ENCODE measurements at regions not wholly inside any gene's neighbourhood (a gene's known extent, or its start where the extent isn't known, plus 50 kb on each side); places are given as distances from the start of the nearest gene placed in this dataset.
"Not testable (repeated sequence)": the region's sequence is repeated elsewhere in the genome, so short reads cannot be mapped to it uniquely, and the experiment has no call there.

DNA sequence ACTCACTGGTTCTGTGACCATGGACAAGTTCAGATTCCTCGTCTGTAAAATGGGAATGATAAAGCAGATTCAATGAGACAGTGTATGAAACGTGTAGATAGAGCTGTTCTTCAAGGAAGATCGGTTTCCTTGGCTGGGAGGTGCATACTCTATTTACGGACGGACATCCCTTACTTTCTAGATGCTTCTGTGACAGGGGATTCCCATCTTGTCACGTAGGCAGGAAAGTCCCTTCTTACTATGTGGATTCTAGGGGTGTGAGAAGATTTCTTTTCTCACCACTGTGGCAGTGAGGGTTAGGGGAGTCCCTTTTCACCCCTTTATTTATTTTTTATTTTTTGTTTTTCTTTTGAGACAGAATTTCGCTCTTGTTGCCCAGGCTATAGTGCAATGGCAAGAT is 180.9 kb upstream of the TBL1XR1 start:
- peak; percentile 85 for ATAC-seq (replicated peaks)
- Mint-ChIP-seq H3K27me3 (no peaks in the 10 kb centered on the region), H3K27ac (peak overlapping the region in 1 of 2 donors; percentile 45), H3K9me3 (no peaks in the 10 kb centered on the region), H3K36me3 (ENCODE audit: insufficient read depth) (no peaks in the 10 kb centered on the region), H3K4me1 (ENCODE audit: low read depth in 2 of 2) (peaks cover 0 to 4% of the 10 kb centered on the region in 2 donors), H3K4me3 (no peak overlapping the region)
- DNase-seq = no peak

DNA sequence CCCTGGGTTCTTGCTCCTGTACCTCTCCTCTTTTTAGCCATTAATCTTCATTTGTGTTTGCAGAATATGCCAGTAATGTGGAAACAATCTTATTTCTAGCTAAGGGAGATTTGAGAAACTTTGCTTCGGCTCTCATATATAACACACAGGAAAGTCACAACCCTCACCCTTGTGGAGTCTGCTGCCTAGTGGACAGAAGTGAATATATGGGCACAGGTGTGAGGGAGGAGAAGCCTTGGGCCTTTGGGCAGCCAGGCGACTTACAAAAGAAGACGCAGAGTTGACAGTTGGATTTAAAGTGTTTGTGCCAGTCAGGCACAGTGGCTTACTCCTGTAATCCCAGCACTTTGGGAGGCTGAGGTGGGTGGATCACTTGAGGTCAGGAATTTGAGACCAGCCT is 181.8 kb upstream of the TBL1XR1 start:
- DNase-seq (no peak), ATAC-seq (replicated peaks) (no peak)
- peaks cover 0 to 4% of the 10 kb centered on the region in 2 donors for H3K4me1 Mint-ChIP-seq (ENCODE audit: low read depth in 2 of 2)
- H3K9me3 Mint-ChIP-seq = no peaks in the 10 kb centered on the region
- no peak overlapping the region for H3K4me3 Mint-ChIP-seq
- peak overlapping the region in 1 of 2 donors; percentile 3 for H3K27ac Mint-ChIP-seq
- H3K36me3 Mint-ChIP-seq (ENCODE audit: insufficient read depth) = no peaks in the 10 kb centered on the region
- H3K27me3 Mint-ChIP-seq = no peaks in the 10 kb centered on the region

DNA sequence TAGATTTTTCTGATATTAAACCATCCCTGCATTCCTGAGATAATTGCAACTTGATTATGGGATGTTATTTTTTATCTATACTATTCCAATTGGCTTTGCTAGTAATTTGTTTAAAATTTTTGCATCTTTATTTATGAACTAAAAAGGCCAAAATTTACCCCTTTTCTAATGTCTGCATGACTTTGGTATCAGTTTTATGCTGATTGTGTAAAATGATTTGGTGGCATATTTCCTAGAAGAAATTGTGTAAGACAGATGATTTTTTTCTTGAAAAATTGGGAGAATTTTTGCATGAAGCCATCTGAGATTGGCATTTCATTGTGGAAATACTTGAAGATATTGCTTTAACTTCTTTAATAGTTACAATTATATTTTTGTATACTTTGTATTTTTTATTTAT is 183.8 kb upstream of the TBL1XR1 start:
- H3K27ac Mint-ChIP-seq = no peak overlapping the region
- peaks cover 6 to 8% of the 10 kb centered on the region in 2 donors for H3K4me1 Mint-ChIP-seq (ENCODE audit: low read depth in 2 of 2)
- no peak for ATAC-seq (replicated peaks)
- no peaks in the 10 kb centered on the region for H3K9me3 Mint-ChIP-seq
- H3K4me3 Mint-ChIP-seq = no peak overlapping the region
- no peak for DNase-seq
- H3K27me3 Mint-ChIP-seq = no peaks in the 10 kb centered on the region
- no peaks in the 10 kb centered on the region for H3K36me3 Mint-ChIP-seq (ENCODE audit: insufficient read depth)

DNA sequence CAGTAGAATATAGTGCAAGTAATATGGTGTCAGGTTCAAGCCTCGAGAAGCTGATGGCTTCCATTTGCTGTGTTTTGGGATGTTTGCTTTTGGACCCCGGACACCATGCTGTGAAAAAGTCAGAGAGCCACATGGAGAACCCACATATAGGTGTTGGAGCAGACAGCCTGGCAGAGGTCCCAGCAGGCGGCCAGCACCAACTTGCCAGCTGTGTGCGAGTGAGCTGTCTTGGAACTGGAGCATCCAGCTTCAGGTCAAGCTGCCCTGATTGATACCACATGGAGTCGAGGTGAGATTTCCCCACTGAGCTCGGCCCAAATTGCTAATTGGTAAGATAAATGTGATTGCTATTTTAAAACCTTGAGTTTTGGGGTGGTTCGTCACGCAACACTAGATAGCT is 185.7 kb upstream of the TBL1XR1 start:
- Mint-ChIP-seq H3K9me3 (no peaks in the 10 kb centered on the region), H3K36me3 (ENCODE audit: insufficient read depth) (no peaks in the 10 kb centered on the region), H3K27ac (no peak overlapping the region), H3K4me3 (no peak overlapping the region), H3K4me1 (ENCODE audit: low read depth in 2 of 2) (peaks cover 5 to 8% of the 10 kb centered on the region in 2 donors), H3K27me3 (no peaks in the 10 kb centered on the region)
- ATAC-seq (replicated peaks) = no peak
- DNase-seq = no peak

DNA sequence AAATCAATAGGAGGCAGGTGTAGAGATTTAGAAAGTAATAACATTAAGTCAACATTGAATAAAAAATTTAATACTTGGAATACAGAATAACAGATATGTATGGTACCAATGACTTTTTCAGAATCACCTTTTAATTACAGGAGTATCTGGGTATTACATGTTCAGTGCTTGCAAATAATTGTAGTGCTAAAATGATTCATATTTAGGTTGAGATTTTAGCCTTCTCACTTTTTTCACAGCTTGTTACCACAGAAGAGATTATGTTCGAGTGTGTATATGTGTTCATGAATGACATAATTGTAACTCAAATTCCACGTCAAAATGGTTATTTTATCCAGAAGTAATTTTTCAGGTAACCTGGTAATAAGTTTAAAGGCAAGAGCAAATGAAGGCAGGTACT is 187.9 kb upstream of the TBL1XR1 start:
- Mint-ChIP-seq H3K27ac (peak overlapping the region in 1 of 2 donors; percentile 48), H3K27me3 (no peaks in the 10 kb centered on the region), H3K4me1 (ENCODE audit: low read depth in 2 of 2) (peaks cover 2 to 8% of the 10 kb centered on the region in 2 donors), H3K36me3 (ENCODE audit: insufficient read depth) (no peaks in the 10 kb centered on the region), H3K9me3 (no peaks in the 10 kb centered on the region), H3K4me3 (no peak overlapping the region)
- ATAC-seq (replicated peaks) (no peak), DNase-seq (no peak)

DNA sequence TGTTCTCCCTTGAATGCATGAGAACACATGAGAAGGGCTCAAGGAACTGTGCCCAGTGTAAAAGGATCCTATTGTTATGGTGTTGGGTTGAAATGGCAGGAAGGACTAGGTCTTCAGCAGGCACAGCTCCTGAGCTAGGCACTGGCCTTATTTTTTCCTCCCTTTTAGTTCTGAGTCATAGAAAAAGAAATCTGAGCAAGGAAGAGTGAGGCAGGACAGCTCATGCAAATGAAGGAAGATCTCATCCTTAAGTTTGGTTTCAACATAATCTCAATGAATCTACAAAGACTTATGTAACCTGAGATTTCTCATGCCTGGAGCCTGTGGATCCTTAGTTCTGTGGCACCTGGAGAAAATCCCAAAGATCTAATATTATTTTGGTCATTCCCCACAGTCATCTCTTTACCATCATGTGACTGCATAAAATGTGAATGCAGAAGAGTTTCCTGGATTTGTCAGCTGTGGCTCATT is 188.6 kb upstream of the TBL1XR1 start:
- ATAC-seq (replicated peaks) (no peak), DNase-seq (no peak)

DNA sequence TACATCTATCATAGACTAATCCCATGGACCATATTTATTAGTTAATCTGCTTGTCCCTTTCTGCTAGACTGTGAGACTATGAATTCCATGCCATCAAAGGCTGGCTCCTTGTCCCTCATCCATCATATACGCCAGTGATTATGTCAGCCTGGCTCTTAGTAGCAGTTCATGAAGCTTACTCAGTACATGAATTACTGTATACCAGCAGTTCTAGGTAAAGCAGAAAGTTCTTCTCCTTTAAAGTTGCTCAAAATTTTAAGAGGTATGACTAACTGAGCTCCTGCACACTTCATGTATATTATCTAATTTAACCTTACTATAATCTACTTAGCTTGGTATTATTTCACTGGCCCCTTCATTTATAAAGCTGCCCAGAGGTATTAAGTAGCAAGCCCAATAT is 190.9 kb upstream of the TBL1XR1 start:
- Mint-ChIP-seq H3K27ac (no peak overlapping the region), H3K9me3 (no peaks in the 10 kb centered on the region)
- DNase-seq = no peak

More for the DNA sequence above, 188.6 kb upstream of the TBL1XR1 start:
- no peaks in the 10 kb centered on the region for H3K9me3 Mint-ChIP-seq
- no peaks in the 10 kb centered on the region for H3K27me3 Mint-ChIP-seq
- H3K36me3 Mint-ChIP-seq (ENCODE audit: insufficient read depth) = no peaks in the 10 kb centered on the region
- peaks cover 2 to 8% of the 10 kb centered on the region in 2 donors for H3K4me1 Mint-ChIP-seq (ENCODE audit: low read depth in 2 of 2)
- peak overlapping the region in 1 of 2 donors; percentile 48 for H3K27ac Mint-ChIP-seq
- H3K4me3 Mint-ChIP-seq = no peak overlapping the region

DNA sequence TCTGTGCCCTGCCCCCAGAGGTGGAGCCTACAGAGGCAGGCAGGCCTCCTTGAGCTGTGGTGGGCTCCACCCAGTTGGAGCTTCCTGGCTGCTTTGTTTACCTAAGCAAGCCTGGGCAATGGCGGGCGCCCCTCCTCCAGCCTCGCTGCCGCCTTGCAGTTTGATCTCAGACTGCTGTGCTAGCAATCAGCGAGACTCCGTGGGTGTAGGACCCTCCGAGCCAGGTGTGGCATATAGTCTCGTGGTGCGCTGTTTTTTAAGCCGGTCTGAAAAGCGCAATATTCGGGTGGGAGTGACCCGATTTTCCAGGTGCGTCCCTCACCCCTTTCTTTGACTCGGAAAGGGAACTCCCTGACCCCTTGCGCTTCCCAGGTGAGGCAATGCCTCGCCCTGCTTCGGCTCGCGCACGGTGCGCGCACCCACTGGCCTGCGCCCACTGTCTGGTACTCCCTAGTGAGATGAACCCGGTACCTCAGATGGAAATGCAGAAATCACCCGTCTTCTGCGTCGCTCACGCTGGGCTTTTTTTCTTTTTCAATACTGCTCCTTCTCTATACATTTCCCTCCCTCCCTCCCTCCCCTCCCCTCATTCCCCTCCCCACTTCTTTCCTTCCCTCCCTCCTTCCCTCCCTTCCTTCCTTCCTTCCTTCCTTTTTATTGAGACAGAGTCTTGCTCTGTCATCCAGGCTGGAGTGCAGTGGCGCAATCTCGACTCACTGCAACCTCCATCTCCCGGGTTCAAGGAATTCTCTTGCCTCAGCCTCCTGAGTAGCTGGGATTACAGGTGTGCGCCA is 197.1 kb upstream of the TBL1XR1 start:
- not testable (repeated sequence) for ATAC-seq (replicated peaks); H3K36me3 Mint-ChIP-seq (ENCODE audit: insufficient read depth); H3K4me1 Mint-ChIP-seq (ENCODE audit: low read depth in 2 of 2); H3K9me3 Mint-ChIP-seq; H3K27me3 Mint-ChIP-seq
- Mint-ChIP-seq H3K27ac (peak overlapping the region; percentile 51 to 60), H3K4me3 (peak overlapping the region; percentile 67 to 75)
- DNase-seq = peak in 1 of 3 experiments; percentile 2

More for the DNA sequence above, 190.9 kb upstream of the TBL1XR1 start:
- H3K36me3 Mint-ChIP-seq (ENCODE audit: insufficient read depth) = no peaks in the 10 kb centered on the region
- peaks cover 2 to 8% of the 10 kb centered on the region in 2 donors for H3K4me1 Mint-ChIP-seq (ENCODE audit: low read depth in 2 of 2)
- ATAC-seq (replicated peaks) = no peak
- H3K27me3 Mint-ChIP-seq = no peaks in the 10 kb centered on the region
- H3K4me3 Mint-ChIP-seq = no peak overlapping the region

DNA sequence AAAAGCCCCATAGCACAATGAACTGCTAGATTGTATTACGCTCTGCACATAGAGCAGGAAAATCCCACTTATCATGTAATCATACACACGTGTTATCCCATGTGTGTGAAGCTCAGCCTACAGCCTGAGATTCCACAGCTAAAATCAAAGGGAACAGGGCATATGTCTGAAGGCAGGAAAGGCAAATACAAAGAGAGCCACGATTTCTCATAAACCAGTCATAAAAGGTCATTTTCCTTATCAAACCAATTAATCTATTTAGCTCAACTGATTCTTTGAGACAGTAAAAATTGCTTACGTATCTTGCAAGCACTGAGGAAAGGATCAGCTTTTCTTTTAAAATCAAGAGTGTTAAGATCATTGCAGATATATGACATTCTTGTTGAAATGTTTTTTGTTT is 199.5 kb upstream of the TBL1XR1 start:
- no peak for ATAC-seq (replicated peaks)
- no peak overlapping the region for H3K27ac Mint-ChIP-seq
- H3K9me3 Mint-ChIP-seq = no peaks in the 10 kb centered on the region
- no peak overlapping the region for H3K4me3 Mint-ChIP-seq
- no peaks in the 10 kb centered on the region for H3K36me3 Mint-ChIP-seq (ENCODE audit: insufficient read depth)
- no peaks in the 10 kb centered on the region for H3K27me3 Mint-ChIP-seq
- DNase-seq = no peak
- peaks cover 2 to 4% of the 10 kb centered on the region in 2 donors for H3K4me1 Mint-ChIP-seq (ENCODE audit: low read depth in 2 of 2)

DNA sequence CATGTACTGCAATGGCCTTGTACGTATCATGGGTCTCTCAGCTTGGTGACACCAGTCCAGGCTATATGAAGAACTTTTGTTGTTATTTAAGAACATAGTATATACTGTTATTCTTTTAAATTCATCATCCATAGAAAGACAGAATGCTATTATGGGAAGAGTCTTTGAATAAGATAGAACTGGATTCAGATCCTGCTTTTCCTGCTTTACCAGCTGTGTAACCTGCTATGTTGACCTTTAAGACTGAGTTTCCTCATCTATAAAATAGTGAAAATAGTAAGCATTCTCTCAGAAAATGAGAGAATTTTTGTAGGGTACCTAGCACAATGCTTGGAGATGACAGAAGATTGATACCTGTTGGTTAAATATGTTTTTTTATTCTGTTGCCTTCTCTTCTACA is 204.1 kb upstream of the TBL1XR1 start:
- Mint-ChIP-seq H3K27me3 (no peaks in the 10 kb centered on the region), H3K27ac (no peak overlapping the region), H3K4me1 (ENCODE audit: low read depth in 2 of 2) (no peaks in the 10 kb centered on the region), H3K9me3 (no peaks in the 10 kb centered on the region), H3K36me3 (ENCODE audit: insufficient read depth) (no peaks in the 10 kb centered on the region), H3K4me3 (no peak overlapping the region)
- ATAC-seq (replicated peaks) = no peak
- DNase-seq = no peak

DNA sequence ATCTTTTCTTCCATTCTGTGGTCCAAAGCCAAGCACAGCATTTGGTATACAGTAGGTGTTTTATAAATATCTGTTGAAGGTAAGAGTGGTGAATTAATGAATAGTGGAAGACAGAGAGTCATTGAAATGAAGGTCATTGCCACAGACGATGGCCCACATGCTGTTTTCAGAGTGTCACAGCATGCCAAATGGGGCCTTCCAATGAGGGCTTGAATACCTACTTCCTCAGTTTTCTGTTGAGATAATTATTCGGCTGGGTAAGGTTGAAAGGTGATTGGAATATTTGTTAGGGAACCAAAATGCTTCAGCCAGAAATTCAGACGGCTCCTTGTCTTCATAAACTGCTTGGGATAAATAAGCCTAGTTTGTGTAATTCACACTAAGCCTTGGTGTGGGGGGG is 205.3 kb upstream of the TBL1XR1 start:
- Mint-ChIP-seq H3K4me3 (no peak overlapping the region), H3K36me3 (ENCODE audit: insufficient read depth) (no peaks in the 10 kb centered on the region), H3K4me1 (ENCODE audit: low read depth in 2 of 2) (no peaks in the 10 kb centered on the region), H3K27me3 (no peaks in the 10 kb centered on the region), H3K9me3 (no peaks in the 10 kb centered on the region), H3K27ac (no peak overlapping the region)
- ATAC-seq (replicated peaks) (no peak), DNase-seq (no peak)

DNA sequence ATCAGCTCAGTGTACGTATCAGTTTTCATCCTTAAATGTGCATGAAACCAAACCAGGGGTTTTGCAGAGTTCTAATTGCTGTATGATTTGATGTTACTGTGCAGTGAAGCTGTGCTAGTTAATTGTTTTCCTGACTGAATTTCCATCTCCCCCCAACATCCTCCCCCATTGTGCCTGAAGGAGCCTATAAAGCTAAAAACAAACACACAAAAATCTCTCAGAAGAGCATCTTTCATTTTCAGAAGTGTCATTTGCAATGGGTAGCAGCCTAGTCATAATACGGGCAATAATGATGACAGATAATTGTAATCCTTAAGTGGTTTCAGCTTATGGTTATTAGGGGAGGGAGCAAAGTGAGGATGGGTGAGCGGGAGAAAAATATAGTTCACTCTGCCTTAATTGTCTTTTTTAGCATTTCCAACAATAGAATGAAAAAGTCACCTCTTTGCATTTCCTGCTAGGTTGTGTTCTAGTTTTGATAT is 207.9 kb upstream of the TBL1XR1 start:
- no peaks in the 10 kb centered on the region for H3K9me3 Mint-ChIP-seq
- no peaks in the 10 kb centered on the region for H3K4me1 Mint-ChIP-seq (ENCODE audit: low read depth in 2 of 2)
- H3K27ac Mint-ChIP-seq = no peak overlapping the region
- DNase-seq = no peak
- H3K27me3 Mint-ChIP-seq = no peaks in the 10 kb centered on the region
- peaks cover 3% of the 10 kb centered on the region for H3K36me3 Mint-ChIP-seq (ENCODE audit: insufficient read depth)
- no peak for ATAC-seq (replicated peaks)
- no peak overlapping the region for H3K4me3 Mint-ChIP-seq

DNA sequence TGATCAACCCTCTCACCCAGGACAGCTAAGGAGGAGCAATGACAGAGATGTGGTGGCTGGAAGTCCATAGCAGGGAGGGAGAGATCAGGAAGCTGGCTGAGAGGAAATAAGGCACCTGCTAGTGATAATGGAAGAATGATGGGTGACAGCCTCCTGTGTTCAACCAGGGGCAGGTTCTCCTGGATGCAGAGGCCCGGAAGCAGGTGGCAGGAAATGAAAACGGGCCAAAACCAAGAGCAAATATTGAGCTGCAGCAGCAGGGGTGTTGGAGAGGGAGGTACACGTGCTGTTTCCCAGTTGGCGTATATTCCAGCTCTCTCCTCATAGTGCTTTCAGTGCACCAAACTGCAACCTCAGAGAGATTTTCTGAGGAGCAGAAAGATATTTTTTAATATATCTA is 213.4 kb upstream of the TBL1XR1 start:
- no peak for ATAC-seq (replicated peaks)
- no peak overlapping the region for H3K4me3 Mint-ChIP-seq
- H3K36me3 Mint-ChIP-seq (ENCODE audit: insufficient read depth) = peaks cover 3% of the 10 kb centered on the region
- H3K27me3 Mint-ChIP-seq = no peaks in the 10 kb centered on the region
- no peaks in the 10 kb centered on the region for H3K9me3 Mint-ChIP-seq
- peaks cover 6% of the 10 kb centered on the region in 2 donors for H3K4me1 Mint-ChIP-seq (ENCODE audit: low read depth in 2 of 2)
- DNase-seq = peak in 1 of 3 experiments; percentile 2
- H3K27ac Mint-ChIP-seq = no peak overlapping the region

DNA sequence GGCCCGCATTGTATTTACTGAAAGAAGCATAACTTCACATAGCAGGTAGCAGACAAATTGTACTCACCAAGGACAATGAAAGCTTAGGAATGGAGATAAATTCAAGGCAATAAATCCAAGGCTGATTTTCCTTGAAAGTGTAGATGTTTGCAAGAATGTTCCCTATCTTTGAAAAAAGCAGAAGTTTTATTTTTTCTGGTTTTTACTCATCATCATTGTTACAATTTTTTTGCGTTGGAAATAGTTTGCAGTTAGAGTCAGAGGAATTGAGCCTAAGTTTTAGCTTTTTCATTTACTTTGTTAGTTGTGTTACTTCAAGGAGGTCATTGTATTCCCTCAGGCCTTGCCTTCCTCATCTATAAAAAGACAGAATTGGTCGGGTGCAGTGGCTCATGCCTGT is 213.9 kb upstream of the TBL1XR1 start:
- H3K9me3 Mint-ChIP-seq = no peaks in the 10 kb centered on the region
- peaks cover 3% of the 10 kb centered on the region for H3K36me3 Mint-ChIP-seq (ENCODE audit: insufficient read depth)
- DNase-seq (no peak), ATAC-seq (replicated peaks) (no peak)
- H3K4me3 Mint-ChIP-seq = no peak overlapping the region
- H3K4me1 Mint-ChIP-seq (ENCODE audit: low read depth in 2 of 2) = peaks cover 6% of the 10 kb centered on the region in 2 donors
- no peaks in the 10 kb centered on the region for H3K27me3 Mint-ChIP-seq
- H3K27ac Mint-ChIP-seq = no peak overlapping the region

Measured in effector memory CD8-positive, alpha-beta T cell (primary cell).